ENCODE measurements at regions not wholly inside any gene's neighbourhood (a gene's known extent, or its start where the extent isn't known, plus 50 kb on each side); places are given as distances from the start of the nearest gene placed in this dataset.
"Not testable (repeated sequence)": the region's sequence is repeated elsewhere in the genome, so short reads cannot be mapped to it uniquely, and the experiment has no call there.

- no peak overlapping the region for H3K9ac ChIP-seq
- no peaks in the 10 kb centered on the region for H3K27me3 ChIP-seq
These were observed 1777.1 kb downstream of the OTOL1 start for GRCh38 chr3:163273694-163274093.

GRCh38 chr3:163266731-163267130, 1770.1 kb downstream of the OTOL1 start:
- Histone ChIP-seq H3K36me3 (no peaks in the 10 kb centered on the region), H3K27me3 (no peaks in the 10 kb centered on the region), H4K20me1 (no peaks in the 10 kb centered on the region), H3K4me3 (no peak overlapping the region), H3K27ac (no peak overlapping the region), H3K4me1 (no peaks in the 10 kb centered on the region), H3K4me2 (no peak overlapping the region), H3K9ac (no peak overlapping the region), H3K9me3 (no peaks in the 10 kb centered on the region)
- no peak for TF ChIP-seq Cebpa-rat (IDR thresholded peaks at IDR 0.05)

More at GRCh38 chr3:163273694-163274093, 1777.1 kb downstream of the OTOL1 start:
- no peak for TF ChIP-seq Cebpa-rat (IDR thresholded peaks at IDR 0.05)
- Histone ChIP-seq H3K4me2 (no peak overlapping the region), H3K4me1 (no peaks in the 10 kb centered on the region), H3K36me3 (no peaks in the 10 kb centered on the region), H3K4me3 (no peak overlapping the region), H3K9me3 (no peaks in the 10 kb centered on the region), H4K20me1 (no peaks in the 10 kb centered on the region), H3K27ac (no peak overlapping the region)

GRCh38 chr3:163261618-163262017, 1765.0 kb downstream of the OTOL1 start:
- Histone ChIP-seq H3K36me3 (no peaks in the 10 kb centered on the region), H3K4me1 (no peaks in the 10 kb centered on the region), H3K4me2 (no peak overlapping the region), H3K27me3 (no peaks in the 10 kb centered on the region), H3K9ac (no peak overlapping the region), H3K4me3 (no peak overlapping the region), H3K9me3 (no peaks in the 10 kb centered on the region), H4K20me1 (no peaks in the 10 kb centered on the region), H3K27ac (no peak overlapping the region)
- TF ChIP-seq Cebpa-rat (IDR thresholded peaks at IDR 0.05): no peak

GRCh38 chr3:163261056-163261455, 1764.4 kb downstream of the OTOL1 start:
- TF ChIP-seq Cebpa-rat (IDR thresholded peaks at IDR 0.05): no peak
- H3K27me3 ChIP-seq: no peaks in the 10 kb centered on the region
- no peaks in the 10 kb centered on the region for H3K9me3 ChIP-seq
- H4K20me1 ChIP-seq: no peaks in the 10 kb centered on the region
- H3K9ac ChIP-seq: no peak overlapping the region
- no peak overlapping the region for H3K27ac ChIP-seq
- H3K4me1 ChIP-seq: no peaks in the 10 kb centered on the region
- no peaks in the 10 kb centered on the region for H3K36me3 ChIP-seq
- H3K4me2 ChIP-seq: no peak overlapping the region
- H3K4me3 ChIP-seq: no peak overlapping the region

GRCh38 chr3:163218336-163218735, 1721.7 kb downstream of the OTOL1 start:
- H3K9ac ChIP-seq: no peak overlapping the region
- no peak overlapping the region for H3K4me2 ChIP-seq
- H3K4me1 ChIP-seq: no peaks in the 10 kb centered on the region
- no peaks in the 10 kb centered on the region for H3K9me3 ChIP-seq
- H4K20me1 ChIP-seq: no peaks in the 10 kb centered on the region
- no peak overlapping the region for H3K27ac ChIP-seq
- no peak overlapping the region for H3K4me3 ChIP-seq
- no peaks in the 10 kb centered on the region for H3K27me3 ChIP-seq
- TF ChIP-seq Cebpa-rat (IDR thresholded peaks at IDR 0.05): no peak
- H3K36me3 ChIP-seq: no peaks in the 10 kb centered on the region

GRCh38 chr3:163213838-163214237, 1717.2 kb downstream of the OTOL1 start:
- Histone ChIP-seq H3K36me3 (no peaks in the 10 kb centered on the region), H3K9me3 (no peaks in the 10 kb centered on the region), H3K4me2 (no peak overlapping the region), H3K4me1 (no peaks in the 10 kb centered on the region), H3K27me3 (no peaks in the 10 kb centered on the region), H3K9ac (no peak overlapping the region), H3K27ac (no peak overlapping the region), H4K20me1 (no peaks in the 10 kb centered on the region), H3K4me3 (no peak overlapping the region)
- TF ChIP-seq Cebpa-rat (IDR thresholded peaks at IDR 0.05): no peak

- H3K4me3 ChIP-seq: no peak overlapping the region
- H4K20me1 ChIP-seq: no peaks in the 10 kb centered on the region
- H3K27me3 ChIP-seq: no peaks in the 10 kb centered on the region
- TF ChIP-seq Cebpa-rat (IDR thresholded peaks at IDR 0.05): no peak
- H3K27ac ChIP-seq: no peak overlapping the region
- no peaks in the 10 kb centered on the region for H3K4me1 ChIP-seq
- H3K4me2 ChIP-seq: no peak overlapping the region
- H3K9ac ChIP-seq: no peak overlapping the region
- no peaks in the 10 kb centered on the region for H3K36me3 ChIP-seq
- H3K9me3 ChIP-seq: no peaks in the 10 kb centered on the region
These were observed 1700.3 kb downstream of the OTOL1 start for GRCh38 chr3:163196815-163197374.

- Histone ChIP-seq H3K4me1 (no peaks in the 10 kb centered on the region), H3K4me3 (no peak overlapping the region), H3K9ac (no peak overlapping the region), H3K36me3 (no peaks in the 10 kb centered on the region), H3K27ac (no peak overlapping the region), H3K9me3 (no peaks in the 10 kb centered on the region), H3K27me3 (no peaks in the 10 kb centered on the region), H3K4me2 (no peak overlapping the region), H4K20me1 (no peaks in the 10 kb centered on the region)
- no peak for TF ChIP-seq Cebpa-rat (IDR thresholded peaks at IDR 0.05)
These were observed 1699.6 kb downstream of the OTOL1 start for GRCh38 chr3:163196245-163196644.

GRCh38 chr3:163185721-163186350, 1689.2 kb downstream of the OTOL1 start:
- no peak overlapping the region for H3K9ac ChIP-seq
- H3K4me1 ChIP-seq: no peaks in the 10 kb centered on the region
- H3K36me3 ChIP-seq: no peaks in the 10 kb centered on the region
- H3K27ac ChIP-seq: no peak overlapping the region
- no peak for TF ChIP-seq Cebpa-rat (IDR thresholded peaks at IDR 0.05)
- no peaks in the 10 kb centered on the region for H3K27me3 ChIP-seq
- no peaks in the 10 kb centered on the region for H3K9me3 ChIP-seq
- H3K4me2 ChIP-seq: no peak overlapping the region
- H4K20me1 ChIP-seq: no peaks in the 10 kb centered on the region
- H3K4me3 ChIP-seq: no peak overlapping the region

- Histone ChIP-seq H3K27me3 (no peaks in the 10 kb centered on the region), H3K9me3 (no peaks in the 10 kb centered on the region), H3K4me1 (no peaks in the 10 kb centered on the region), H3K36me3 (no peaks in the 10 kb centered on the region), H4K20me1 (no peaks in the 10 kb centered on the region), H3K4me2 (no peak overlapping the region), H3K4me3 (no peak overlapping the region), H3K27ac (no peak overlapping the region), H3K9ac (no peak overlapping the region)
- TF ChIP-seq Cebpa-rat (IDR thresholded peaks at IDR 0.05): no peak
These were observed 1679.4 kb downstream of the OTOL1 start for GRCh38 chr3:163175970-163176369.

GRCh38 chr3:163172513-163172912, 1675.9 kb downstream of the OTOL1 start:
- H3K27me3 ChIP-seq, H3K9ac ChIP-seq, H4K20me1 ChIP-seq, H3K36me3 ChIP-seq, H3K27ac ChIP-seq, H3K4me1 ChIP-seq, H3K4me2 ChIP-seq, H3K9me3 ChIP-seq, H3K4me3 ChIP-seq: not testable (repeated sequence)

Data from BLaER1 (cell line).